ENCODE measurements at regions not wholly inside any gene's neighbourhood (a gene's known extent, or its start where the extent isn't known, plus 50 kb on each side); places are given as distances from the start of the nearest gene placed in this dataset.
"Not testable (repeated sequence)": the region's sequence is repeated elsewhere in the genome, so short reads cannot be mapped to it uniquely, and the experiment has no call there.

GRCh38 chr2:200124665-200125368, 169.4 kb downstream of the MAIP1 start:
- not testable (repeated sequence) for TF ChIP-seq CTCF (IDR thresholded peaks at IDR 0.05 in 4 of 5, conservative IDR thresholded peaks at IDR 0.05 in 1 of 5); POLR2A (IDR thresholded peaks at IDR 0.05)
